ENCODE measurements at regions not wholly inside any gene's neighbourhood (a gene's known extent, or its start where the extent isn't known, plus 50 kb on each side); places are given as distances from the start of the nearest gene placed in this dataset.

GRCh38 chr2:164052006-164052405, 316.2 kb upstream of the FIGN start:
- Histone ChIP-seq H3K4me1 (no peaks in the 10 kb centered on the region), H3K9me3 (no peaks in the 10 kb centered on the region), H3K27me3 (no peaks in the 10 kb centered on the region), H3K36me3 (no peaks in the 10 kb centered on the region), H3K27ac (no peak overlapping the region), H3K4me3 (no peak overlapping the region)
- TF ChIP-seq POLR2A (IDR thresholded peaks at IDR 0.05): no peak
- no peak for TF ChIP-seq CTCF (IDR thresholded peaks at IDR 0.05)
- DNase-seq: no peak

- Histone ChIP-seq H3K27ac (no peak overlapping the region), H3K4me1 (no peaks in the 10 kb centered on the region), H3K36me3 (no peaks in the 10 kb centered on the region), H3K4me3 (no peak overlapping the region), H3K9me3 (no peaks in the 10 kb centered on the region), H3K27me3 (no peaks in the 10 kb centered on the region)
- TF ChIP-seq POLR2A (IDR thresholded peaks at IDR 0.05): no peak
- TF ChIP-seq CTCF (IDR thresholded peaks at IDR 0.05): no peak
- DNase-seq: no peak
These were observed 312.9 kb upstream of the FIGN start for GRCh38 chr2:164048729-164049128.

DNA sequence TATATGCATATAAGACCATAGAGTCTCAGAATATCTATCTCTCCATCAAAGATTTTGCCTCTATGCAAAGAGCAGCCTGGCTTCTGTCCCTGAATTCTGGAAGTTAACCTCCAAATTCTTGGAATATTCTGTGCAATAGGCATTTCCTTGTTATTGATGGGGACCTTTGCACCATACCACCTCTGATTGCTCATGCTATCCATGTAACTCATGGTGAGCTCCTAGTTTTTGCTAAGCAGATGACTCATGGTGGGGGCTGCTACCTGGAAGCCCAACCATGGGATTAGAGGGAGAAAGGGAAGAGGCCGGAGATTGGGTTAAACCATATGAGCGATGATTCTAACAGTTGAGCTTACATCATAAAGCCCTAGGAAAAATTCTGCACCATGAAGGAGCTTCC, 310.2 kb upstream of the FIGN start:
- H3K27ac ChIP-seq: no peak overlapping the region
- no peaks in the 10 kb centered on the region for H3K4me1 ChIP-seq
- no peaks in the 10 kb centered on the region for H3K36me3 ChIP-seq
- H3K27me3 ChIP-seq: no peaks in the 10 kb centered on the region
- H3K4me3 ChIP-seq: no peak overlapping the region
- no peak for DNase-seq
- no peaks in the 10 kb centered on the region for H3K9me3 ChIP-seq
- TF ChIP-seq CTCF (IDR thresholded peaks at IDR 0.05) (no peak), POLR2A (IDR thresholded peaks at IDR 0.05) (no peak)

DNA sequence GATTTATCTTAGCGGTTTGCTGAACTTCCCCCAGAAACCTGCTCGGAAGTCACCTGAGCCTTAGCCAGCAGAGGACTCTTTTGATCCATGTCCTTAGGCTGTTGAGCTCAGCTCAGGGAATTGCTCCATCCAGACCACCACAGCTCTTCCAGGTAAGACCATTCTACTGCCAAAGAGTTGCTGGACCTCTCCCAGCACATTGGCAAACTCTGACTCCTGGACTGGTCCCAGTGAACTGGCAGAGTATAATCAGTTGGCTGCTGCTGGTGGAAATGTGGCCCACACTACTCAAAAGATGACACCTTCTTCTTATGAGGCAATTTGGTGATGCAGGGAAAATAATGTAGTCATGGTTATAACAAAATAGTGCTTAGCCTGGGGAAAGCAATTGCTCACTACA, 308.8 kb upstream of the FIGN start:
- no peak for DNase-seq
- Histone ChIP-seq H3K36me3 (no peaks in the 10 kb centered on the region), H3K27me3 (no peaks in the 10 kb centered on the region), H3K9me3 (no peaks in the 10 kb centered on the region), H3K4me3 (no peak overlapping the region), H3K27ac (no peak overlapping the region), H3K4me1 (no peaks in the 10 kb centered on the region)
- no peak for TF ChIP-seq POLR2A (IDR thresholded peaks at IDR 0.05)
- TF ChIP-seq CTCF (IDR thresholded peaks at IDR 0.05): no peak

DNA sequence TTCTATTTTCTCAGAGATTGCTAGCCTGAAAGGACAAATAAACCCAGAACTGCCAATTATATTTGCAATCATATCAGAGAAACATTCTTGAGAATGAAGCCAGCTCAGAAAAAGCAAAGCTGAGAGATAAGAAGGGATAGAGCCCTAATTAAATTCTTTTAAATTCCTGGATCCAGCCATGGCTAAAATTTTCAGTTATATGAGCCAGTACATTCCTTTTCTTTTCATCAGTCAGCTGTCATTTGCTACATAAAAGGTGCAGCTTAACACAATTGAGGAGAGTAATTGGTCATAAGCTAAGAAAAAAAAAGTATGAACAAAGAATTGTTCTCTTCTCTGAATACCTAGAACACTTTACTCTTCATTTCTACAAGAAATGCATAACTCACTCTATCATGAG, 303.5 kb upstream of the FIGN start:
- no peaks in the 10 kb centered on the region for H3K36me3 ChIP-seq
- H3K27me3 ChIP-seq: no peaks in the 10 kb centered on the region
- TF ChIP-seq CTCF (IDR thresholded peaks at IDR 0.05): no peak
- TF ChIP-seq POLR2A (IDR thresholded peaks at IDR 0.05): no peak
- no peaks in the 10 kb centered on the region for H3K9me3 ChIP-seq
- DNase-seq: no peak
- H3K4me3 ChIP-seq: no peak overlapping the region
- H3K4me1 ChIP-seq: no peaks in the 10 kb centered on the region
- H3K27ac ChIP-seq: no peak overlapping the region

DNA sequence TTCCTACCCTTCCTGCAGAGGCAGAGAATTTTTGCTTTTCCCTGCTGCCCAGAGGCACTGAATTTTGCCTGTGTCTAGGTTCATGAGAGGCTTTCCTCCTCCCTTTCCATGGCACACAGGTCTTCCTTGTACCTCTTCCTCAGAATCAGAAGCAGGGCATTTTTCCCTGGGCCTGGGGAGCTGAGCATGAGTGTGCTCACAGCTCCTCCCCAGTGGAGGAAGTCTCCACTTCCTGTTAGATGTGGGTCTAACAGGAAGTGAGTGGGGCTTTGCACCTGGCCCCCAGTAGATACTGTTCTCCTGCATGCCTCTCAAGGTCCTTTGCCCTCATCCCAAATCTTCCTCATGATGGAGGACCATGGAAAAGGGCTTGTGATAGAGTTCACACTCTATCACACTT, 297.2 kb upstream of the FIGN start:
- TF ChIP-seq POLR2A (IDR thresholded peaks at IDR 0.05): no peak
- TF ChIP-seq CTCF (IDR thresholded peaks at IDR 0.05): no peak
- Histone ChIP-seq H3K4me3 (no peak overlapping the region), H3K36me3 (no peaks in the 10 kb centered on the region), H3K27ac (no peak overlapping the region), H3K4me1 (no peaks in the 10 kb centered on the region), H3K27me3 (no peaks in the 10 kb centered on the region), H3K9me3 (no peaks in the 10 kb centered on the region)
- no peak for DNase-seq

Measured in Peyer's patch (tissue), 4 donors.